GM12892 (cell line): ENCODE measurements at regions not wholly inside any gene's neighbourhood (a gene's known extent, or its start where the extent isn't known, plus 50 kb on each side); places are given as distances from the start of the nearest gene placed in this dataset.

ENCODE experiments used
- POLR2AphosphoS5 ChIP-seq: IDR thresholded peaks from 2 replicates; pipeline ENCODE4 v1.6.1; 2011; ENCODE audit warnings: low read depth, low read length, control low read depth
- TAF1 ChIP-seq: IDR thresholded peaks from 2 replicates; pipeline ENCODE4 v1.6.1; 2011; ENCODE audit warnings: low read depth, mild to moderate bottlenecking, control low read depth, low read length, borderline replicate concordance

DNA sequence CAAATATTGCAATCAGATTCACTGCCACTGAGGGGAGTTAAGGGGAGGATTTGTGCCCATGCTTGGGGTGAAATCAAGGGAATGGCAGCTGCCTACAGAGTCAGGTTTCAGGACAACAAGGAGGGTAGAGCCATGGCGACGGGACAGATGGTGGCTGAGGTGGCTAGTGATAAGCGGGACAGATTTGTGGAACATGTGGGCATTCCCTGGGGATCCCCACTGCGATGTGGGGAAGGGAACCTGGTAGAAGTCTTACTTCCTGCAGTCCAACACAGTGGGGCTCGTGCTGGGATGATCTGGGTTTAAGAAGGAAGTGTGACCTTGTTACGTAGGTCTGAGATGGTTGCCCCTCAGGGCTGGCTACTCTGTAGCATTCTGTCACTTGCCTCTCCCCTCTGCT, 292.0 kb upstream of the JARID2 start:
- TF ChIP-seq TAF1 (no peak), POLR2AphosphoS5 (no peak)
